Stimulated activated CD4-positive, alpha-beta T cell treated with anti-CD3 and anti-CD28 coated beads, Interleukin-15, amount 100 ng/mL, for 48 hours (primary cell): ENCODE measurements at regions not wholly inside any gene's neighbourhood (a gene's known extent, or its start where the extent isn't known, plus 50 kb on each side); places are given as distances from the start of the nearest gene placed in this dataset.

Source experiments
- DNase-seq, 2 donors: peaks; one replicate each; pipeline ENCODE4 v3.0.0-alpha.2; 2020; ENCODE audit warnings: low read depth in 2 of 2

DNA sequence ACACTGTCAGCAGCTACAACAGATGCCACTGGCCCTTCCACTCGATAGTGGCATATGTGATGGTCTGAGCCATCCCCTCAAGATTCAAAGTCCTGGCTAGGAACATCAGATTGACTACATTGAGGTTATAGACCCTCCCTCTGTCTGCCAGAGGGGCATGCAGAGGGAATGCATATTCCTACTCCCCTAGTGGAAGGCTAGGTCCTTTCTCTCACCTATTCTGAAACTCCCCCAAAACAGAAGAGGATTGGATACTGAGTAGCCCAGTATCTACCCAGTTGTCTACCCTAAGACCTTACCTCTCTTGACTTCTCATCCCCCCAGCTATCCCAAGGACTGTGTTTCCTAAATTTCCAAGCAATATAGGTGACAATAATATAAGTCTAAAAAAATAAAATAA, 78.5 kb upstream of the PDE4D start:
- DNase-seq = no peak

DNA sequence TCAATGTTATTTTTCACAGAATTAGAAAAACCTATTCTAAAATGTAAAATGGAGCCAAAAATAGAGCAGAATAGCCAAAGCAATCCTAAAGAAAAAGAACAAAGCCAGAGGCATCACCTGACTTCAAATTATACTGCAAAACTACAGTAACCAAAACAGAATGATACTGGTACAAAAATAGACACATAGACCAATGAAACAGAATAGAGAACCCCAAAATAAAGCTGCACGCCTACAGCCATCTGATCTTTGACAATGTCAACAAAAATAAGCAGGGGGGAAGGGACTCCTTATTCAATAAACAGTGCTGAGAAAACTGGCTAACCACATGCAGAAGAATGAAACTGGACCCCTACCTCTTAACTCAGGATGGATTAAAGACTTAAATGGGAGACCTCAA, 65.8 kb upstream of the PDE4D start:
- no peak for DNase-seq

DNA sequence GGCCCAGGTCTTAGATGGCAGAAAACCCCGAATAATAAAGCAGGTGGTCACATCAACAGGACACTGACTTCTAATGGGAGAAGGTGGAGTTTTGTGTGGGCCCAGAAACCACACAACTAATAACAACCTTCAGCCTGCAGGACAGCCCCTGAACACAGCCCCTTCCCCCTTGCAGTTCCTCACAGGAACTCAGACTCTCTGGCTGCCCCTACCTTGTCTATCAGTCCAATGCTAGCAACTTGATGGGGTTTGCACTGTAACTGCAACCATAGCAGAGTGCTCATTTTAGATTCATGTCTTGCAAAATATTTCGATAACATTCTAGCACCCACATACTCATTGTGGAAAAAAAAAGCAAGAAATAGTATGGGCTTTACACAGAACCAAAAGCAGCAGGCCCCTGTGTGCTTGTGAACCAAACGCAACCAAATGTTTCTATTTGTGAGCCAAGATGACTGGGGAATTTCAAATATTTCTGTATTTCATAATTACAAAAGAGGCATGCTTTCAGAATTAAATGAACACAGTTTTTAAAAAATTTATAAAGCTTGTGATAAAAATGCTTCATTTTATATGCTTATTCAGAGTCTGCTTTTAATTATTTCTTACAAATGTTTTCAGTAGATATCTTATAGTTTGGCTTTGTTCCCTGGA, 62.7 kb upstream of the PDE4D start:
- DNase-seq = no peak

DNA sequence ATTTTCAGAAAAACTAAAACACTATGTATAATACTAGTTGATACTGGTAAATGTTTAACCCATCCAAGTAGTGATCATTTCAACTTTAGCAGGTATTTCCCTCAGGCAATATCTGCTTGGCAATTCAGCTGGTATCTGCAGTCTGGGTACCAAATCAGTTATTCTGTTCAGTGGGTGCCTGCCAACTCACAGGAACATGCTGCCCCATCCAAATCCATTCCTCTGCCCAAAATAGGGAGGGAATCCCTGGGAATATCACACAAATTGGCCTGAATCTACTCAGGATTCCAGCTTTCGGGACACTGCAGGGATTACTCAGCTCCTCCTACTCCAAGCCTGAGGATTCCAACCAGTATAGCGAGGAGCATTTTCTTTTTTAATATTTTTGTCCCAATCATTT, 61.7 kb upstream of the PDE4D start:
- DNase-seq = no peak

DNA sequence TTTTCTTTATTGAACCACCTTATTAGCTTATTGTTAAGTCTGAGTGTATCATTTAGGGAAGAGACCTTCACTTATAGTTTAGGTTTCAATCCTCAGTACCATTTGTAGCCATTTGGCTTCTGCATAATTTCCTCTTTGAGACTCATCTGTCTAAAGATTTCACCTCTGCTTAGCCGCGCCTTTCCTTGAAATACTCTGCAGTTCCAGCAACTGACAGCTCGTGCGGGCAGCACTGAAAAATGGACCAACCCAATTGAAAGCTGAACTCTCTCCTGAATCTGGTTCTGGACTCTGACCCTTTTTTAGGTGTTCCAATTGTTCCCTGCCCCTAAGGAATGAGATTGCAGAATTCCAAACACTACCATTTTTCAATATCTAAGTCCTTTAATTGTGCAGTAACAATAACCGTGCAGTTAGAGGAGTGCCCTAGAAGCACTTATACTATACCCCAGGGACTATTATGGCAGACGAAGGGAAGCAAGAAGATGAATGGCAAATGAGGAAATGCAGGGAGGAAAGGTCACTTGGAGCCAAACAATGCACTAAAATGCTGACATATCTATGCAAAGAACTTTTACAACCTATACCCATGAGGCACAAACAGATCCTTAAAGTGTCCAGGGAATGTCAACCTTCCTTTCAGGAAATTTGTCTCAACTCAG, 50.1 kb upstream of the PDE4D start:
- no peak for DNase-seq
